Adrenal gland (tissue), 9 donors: ENCODE measurements at regions not wholly inside any gene's neighbourhood (a gene's known extent, or its start where the extent isn't known, plus 50 kb on each side); places are given as distances from the start of the nearest gene placed in this dataset.

ENCODE experiments used
- DNase-seq, 7 donors: peaks; one replicate each; pipeline ENCODE4 v3.0.0-alpha.2; 2019 to 2020
- H3K27ac ChIP-seq, 5 donors: fragments of 200-600 bp; sonication (generic) in 4 of 5; 1 replicate in 3 of 5; 2 replicates in 2 of 5; pipeline versions ENCODE4 v1.5.1 to v1.8.0; 2016 to 2020; ENCODE audit warnings: mild to moderate bottlenecking in 1 of 5
- H3K27me3 ChIP-seq: fragments of 200-600 bp; 2 replicates; pipeline ENCODE4 v1.8.0; 2021
- H3K36me3 ChIP-seq, 2 donors: fragments of 200-600 bp; replicated peaks in 1 of 2; 1 replicate in 1 of 2; 2 replicates in 1 of 2; pipeline versions ENCODE4 v1.5.1 to v1.8.0; 2018 to 2022
- H3K4me1 ChIP-seq, 2 donors: fragments of 200-600 bp; replicated peaks in 1 of 2; 1 replicate in 1 of 2; 2 replicates in 1 of 2; pipeline versions ENCODE4 v1.5.1 to v1.8.0; 2018 to 2021
- H3K4me3 ChIP-seq, 4 donors: fragments of 200-600 bp; sonication (generic) in 3 of 4; one replicate each; pipeline ENCODE4 v1.5.1; 2016 to 2018
- H3K9me3 ChIP-seq, 3 donors: fragments of 200-600 bp; sonication (generic) in 1 of 3; replicated peaks in 1 of 3; 1 replicate in 2 of 3; 2 replicates in 1 of 3; pipeline versions ENCODE4 v1.5.1 to v1.8.0; 2016 to 2021
- POLR2A ChIP-seq, 2 donors: fragments of 450-650 bp; IDR thresholded peaks; one replicate each; pipeline ENCODE4 v1.6.1; 2017; ENCODE audit warnings: antibody characterized with exemption in 2 of 2, mild to moderate bottlenecking in 2 of 2, moderate library complexity in 1 of 2
- WGBS, 4 donors: extraction: QIAGEN DNeasy Blood & Tissue Kit in 2 of 4; methylation state at CpG; one replicate each; pipeline versions ENCODE4 v1.1.5 to v1.1.7; 2013 to 2017; 5-methylcytosine and 5-hydroxymethylcytosine counted together
- intact Hi-C, 2 donors: fragments of 100-400 bp; cut with DNase I; formaldehyde crosslinking; loops; one replicate each; pipeline versions ENCODE4 v1.14.1 to v1.15.0; 2022 to 2023
- TF ChIP-seq, protein P1 (sequence below), 6 experiments: fragments of 450-650 bp in 4 of 6; fragments of 200-600 bp in 2 of 6; sonication (generic) in 1 of 6; IDR thresholded peaks; 1 replicate in 5 of 6; 2 replicates in 1 of 6; pipeline versions ENCODE4 v1.5.1 to v1.8.0; 2016 to 2021; ENCODE audit warnings: antibody characterized with exemption in 6 of 6, mild to moderate bottlenecking in 2 of 6, moderate library complexity in 1 of 6
- donor health status: healthy with polysubstance abuse.
- donor health status: Bipolar disorder and iron deficiency.
- donor health status: DM: yes; HTN: yes; CAD: no.
- donor health status: DM: no; HTN: no; CAD: no.
- donor health status: DM: no; HTN: no; CAD: no.

DNA sequence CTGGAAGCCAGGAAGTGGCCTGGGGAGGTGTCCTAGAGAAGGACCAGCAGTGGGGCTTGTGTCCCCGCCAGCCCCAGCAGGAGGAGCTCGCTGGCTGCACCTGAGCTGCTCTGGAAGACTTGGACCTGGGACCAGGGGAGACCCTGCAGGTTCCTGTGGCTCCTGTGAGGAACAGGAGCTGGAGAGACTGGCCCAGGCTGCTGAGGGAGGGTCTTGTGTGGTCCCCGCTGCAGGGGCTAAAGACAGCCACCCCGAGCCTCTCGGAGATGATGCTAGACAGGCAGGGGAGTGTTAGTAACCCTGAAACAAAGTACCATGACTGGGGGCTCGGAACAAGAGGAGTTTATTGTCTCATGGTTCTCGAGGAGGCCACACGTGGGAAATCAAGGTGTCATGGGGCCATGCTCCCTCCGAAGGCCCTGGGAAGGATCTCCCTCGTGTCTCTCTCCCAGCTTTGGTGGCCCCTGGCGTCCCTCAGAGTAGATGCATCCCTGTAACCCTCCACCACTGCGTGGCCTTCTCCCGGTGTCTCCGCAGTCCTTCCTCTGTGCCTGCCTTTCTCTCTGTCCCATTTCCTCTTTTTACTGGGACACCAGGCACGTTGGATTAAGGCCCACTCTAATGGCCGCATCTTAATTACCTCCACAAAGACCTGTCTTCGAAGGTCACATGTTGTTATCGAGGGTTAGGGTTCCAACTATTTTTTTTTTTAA, 348.4 kb downstream of the GLRX3 start:
- Histone ChIP-seq H3K36me3 (no peaks in the 10 kb centered on the region), H3K4me3 (no peak overlapping the region), H3K27ac (no peak overlapping the region), H3K27me3 (no peaks in the 10 kb centered on the region), H3K4me1 (no peaks in the 10 kb centered on the region), H3K9me3 (no peaks in the 10 kb centered on the region)
- no peak for TF ChIP-seq POLR2A (IDR thresholded peaks at IDR 0.05)
- TF ChIP-seq, protein P1, sequence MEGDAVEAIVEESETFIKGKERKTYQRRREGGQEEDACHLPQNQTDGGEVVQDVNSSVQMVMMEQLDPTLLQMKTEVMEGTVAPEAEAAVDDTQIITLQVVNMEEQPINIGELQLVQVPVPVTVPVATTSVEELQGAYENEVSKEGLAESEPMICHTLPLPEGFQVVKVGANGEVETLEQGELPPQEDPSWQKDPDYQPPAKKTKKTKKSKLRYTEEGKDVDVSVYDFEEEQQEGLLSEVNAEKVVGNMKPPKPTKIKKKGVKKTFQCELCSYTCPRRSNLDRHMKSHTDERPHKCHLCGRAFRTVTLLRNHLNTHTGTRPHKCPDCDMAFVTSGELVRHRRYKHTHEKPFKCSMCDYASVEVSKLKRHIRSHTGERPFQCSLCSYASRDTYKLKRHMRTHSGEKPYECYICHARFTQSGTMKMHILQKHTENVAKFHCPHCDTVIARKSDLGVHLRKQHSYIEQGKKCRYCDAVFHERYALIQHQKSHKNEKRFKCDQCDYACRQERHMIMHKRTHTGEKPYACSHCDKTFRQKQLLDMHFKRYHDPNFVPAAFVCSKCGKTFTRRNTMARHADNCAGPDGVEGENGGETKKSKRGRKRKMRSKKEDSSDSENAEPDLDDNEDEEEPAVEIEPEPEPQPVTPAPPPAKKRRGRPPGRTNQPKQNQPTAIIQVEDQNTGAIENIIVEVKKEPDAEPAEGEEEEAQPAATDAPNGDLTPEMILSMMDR (IDR thresholded peaks at IDR 0.05): no peak
- intact Hi-C loops: no loop called here
- no peak for DNase-seq
- 59 to 75% (median 71%) methylated on average over 16 to 18 of the region's 18 CpGs for WGBS, 4 donors

DNA sequence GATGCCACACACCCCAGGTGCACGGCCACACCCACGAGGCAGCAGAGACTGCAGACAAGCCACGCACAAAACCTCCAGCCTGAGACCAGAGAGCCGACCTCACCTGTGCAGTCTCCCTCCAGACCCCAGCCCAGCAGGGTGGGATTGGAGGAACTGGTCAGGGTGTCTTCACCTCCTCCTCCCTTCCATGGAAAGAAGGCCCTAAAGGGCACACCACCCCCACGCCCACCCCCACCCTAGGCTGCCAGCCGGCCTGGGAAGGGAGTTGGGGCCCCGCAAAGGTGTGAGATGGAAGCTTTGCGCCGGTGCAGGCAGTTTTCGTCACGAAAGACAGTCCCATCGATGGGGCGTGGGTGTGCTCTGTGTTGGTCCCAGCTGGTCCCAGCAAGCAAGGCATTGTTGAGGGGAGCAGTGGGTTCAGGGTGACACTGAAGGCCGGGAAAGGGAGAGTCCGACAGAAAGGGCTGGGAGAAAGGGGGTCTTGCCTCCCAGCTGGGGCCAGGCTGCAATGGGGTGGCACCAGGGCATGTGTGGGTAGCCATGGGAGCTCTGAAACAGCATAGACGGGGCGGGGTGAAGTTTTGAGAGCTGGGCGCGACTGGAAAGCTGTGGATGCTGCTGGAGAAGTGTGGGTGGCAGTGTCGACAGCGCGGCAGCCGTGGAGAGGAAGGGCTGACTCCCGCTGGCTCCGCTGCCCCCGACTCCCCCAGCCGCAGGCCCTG, 349.2 kb downstream of the GLRX3 start:
- no peak for DNase-seq
- Histone ChIP-seq H3K27me3 (no peaks in the 10 kb centered on the region), H3K27ac (no peak overlapping the region), H3K36me3 (no peaks in the 10 kb centered on the region), H3K4me1 (no peaks in the 10 kb centered on the region), H3K9me3 (no peaks in the 10 kb centered on the region), H3K4me3 (no peak overlapping the region)
- intact Hi-C loops: no loop called here
- no peak for TF ChIP-seq POLR2A (IDR thresholded peaks at IDR 0.05)
- TF ChIP-seq, protein P1 (IDR thresholded peaks at IDR 0.05): no peak
- WGBS, 4 donors: 79 to 85% (median 82%) methylated on average over 15 to 27 of the region's 27 CpGs

DNA sequence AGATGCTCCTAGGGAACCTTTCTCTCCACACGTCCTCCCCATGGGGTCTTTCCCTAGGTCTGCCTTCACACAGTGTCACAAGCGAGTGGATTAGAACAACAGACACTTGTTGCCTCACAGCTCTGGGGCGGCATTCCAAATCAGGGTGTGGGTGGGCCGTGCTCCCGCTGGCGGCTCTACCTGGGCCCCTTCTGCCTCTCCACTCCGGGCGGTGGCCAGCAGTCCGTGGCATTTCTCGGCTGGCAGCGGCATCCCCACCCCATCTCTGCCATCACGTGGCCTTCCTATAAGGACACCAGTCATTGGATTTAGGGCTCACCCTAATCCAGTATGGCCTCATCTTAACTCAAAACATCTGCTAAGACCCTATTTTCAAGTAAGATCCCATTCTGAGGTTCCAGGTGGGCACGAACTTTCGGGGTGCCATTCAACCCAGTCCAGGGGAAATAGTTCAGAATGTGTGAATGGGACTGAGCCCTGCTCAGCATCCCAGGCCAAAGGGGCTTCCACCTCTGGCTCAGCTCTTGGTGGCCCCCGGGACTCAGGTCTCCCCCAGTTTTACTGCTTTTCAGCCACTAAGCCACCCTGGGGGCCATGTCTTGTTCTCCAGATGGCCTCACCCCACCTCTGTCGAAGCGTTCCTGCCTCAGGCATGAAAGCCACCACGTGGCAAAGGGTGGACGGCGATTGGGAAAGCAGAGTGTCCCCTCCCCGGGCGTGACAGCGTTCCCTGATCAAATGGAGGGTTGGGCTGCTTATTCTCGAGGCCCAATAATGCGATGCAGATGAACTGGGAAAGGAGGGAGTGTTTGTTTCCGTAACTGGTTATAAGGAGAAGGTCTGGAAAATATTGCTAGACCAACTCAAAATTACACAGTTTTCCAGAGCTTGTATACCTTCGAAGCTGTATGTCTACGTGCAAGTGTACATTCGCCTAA, 350.0 kb downstream of the GLRX3 start:
- Histone ChIP-seq H3K36me3 (no peaks in the 10 kb centered on the region), H3K4me1 (no peaks in the 10 kb centered on the region), H3K27ac (no peak overlapping the region), H3K9me3 (no peaks in the 10 kb centered on the region), H3K27me3 (no peaks in the 10 kb centered on the region), H3K4me3 (no peak overlapping the region)
- TF ChIP-seq, protein P1 (IDR thresholded peaks at IDR 0.05): no peak
- TF ChIP-seq POLR2A (IDR thresholded peaks at IDR 0.05): no peak
- intact Hi-C loops: no loop called here
- no peak for DNase-seq
- 84 to 89% (median 87%) methylated on average over 26 to 29 of the region's 29 CpGs for whole genome bisulfite sequencing, 4 donors

DNA sequence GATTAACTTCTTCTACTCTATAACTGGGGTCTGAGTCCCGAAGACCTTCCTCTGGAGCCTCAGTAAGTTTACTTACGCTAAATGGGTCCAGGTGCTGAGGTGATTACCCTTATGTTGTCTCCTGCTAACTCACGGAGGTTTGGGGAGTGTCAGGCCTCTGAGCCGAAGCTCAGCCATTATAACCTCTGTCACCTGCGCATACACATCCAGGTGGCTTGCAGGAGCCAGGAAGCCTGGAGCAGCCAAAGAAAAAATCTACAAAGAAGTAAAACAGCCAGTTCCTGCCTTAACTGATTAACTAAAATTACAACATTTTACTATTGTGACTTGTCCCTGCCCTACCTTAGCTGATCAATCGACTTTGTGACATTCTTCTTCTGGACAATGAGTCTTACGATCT, 350.7 kb downstream of the GLRX3 start:
- TF ChIP-seq, protein P1 (IDR thresholded peaks at IDR 0.05): no peak
- TF ChIP-seq POLR2A (IDR thresholded peaks at IDR 0.05): no peak
- intact Hi-C loops: no loop called here
- DNase-seq: no peak
- Histone ChIP-seq H3K4me1 (no peaks in the 10 kb centered on the region), H3K9me3 (no peaks in the 10 kb centered on the region), H3K36me3 (no peaks in the 10 kb centered on the region), H3K27ac (no peak overlapping the region), H3K27me3 (no peaks in the 10 kb centered on the region), H3K4me3 (no peak overlapping the region)
- 67 to 91% (median 86%) methylated on average over 7 of the region's 7 CpGs for WGBS, 4 donors
